WTC11 (cell line): ENCODE measurements at regions not wholly inside any gene's neighbourhood (a gene's known extent, or its start where the extent isn't known, plus 50 kb on each side); places are given as distances from the start of the nearest gene placed in this dataset.

Source experiments
- ATAC-seq: fragments of 200-7000 bp; cut with Tn5 transposase; 2 replicates; pipeline ENCODE4 v1.10.0; 2021; ENCODE audit warnings: mild to moderate bottlenecking, moderate library complexity
- CTCF ChIA-PET: fragments of 300-600 bp; sonication (Branson Sonifier 250); formaldehyde crosslinking; loops from one replicate; lab custom pipeline; 2021; ENCODE audit warnings: antibody characterized with exemption; lab: Charles Lee
- POLR2A ChIA-PET: fragments of 350-600 bp; sonication (Branson Sonifier 250); formaldehyde crosslinking; loops from one replicate; lab custom pipeline; 2021; ENCODE audit warnings: antibody characterized with exemption; lab: Charles Lee
- DNase-seq: peaks from one replicate; pipeline ENCODE4 v3.0.0; 2021; ENCODE audit warnings: low spot score
- H3K27ac Mint-ChIP-seq: 2 replicates; pipeline ENCODE4 v1.8.0; 2021; ENCODE audit warnings: mixed read lengths
- H3K27me3 Mint-ChIP-seq: 2 replicates; pipeline ENCODE4 v1.8.0; 2021; ENCODE audit warnings: low read depth, mild to moderate bottlenecking, moderate library complexity, mixed read lengths
- H3K36me3 Mint-ChIP-seq: 2 replicates; pipeline ENCODE4 v1.8.0; 2021; ENCODE audit warnings: mixed read lengths
- H3K4me1 Mint-ChIP-seq: 2 replicates; pipeline ENCODE4 v1.8.0; 2022; ENCODE audit warnings: mixed read lengths
- H3K4me3 Mint-ChIP-seq: 2 replicates; pipeline ENCODE4 v1.8.0; 2021; ENCODE audit warnings: mild to moderate bottlenecking, moderate library complexity, mixed read lengths
- H3K9me3 Mint-ChIP-seq: 2 replicates; pipeline ENCODE4 v1.8.0; 2021; ENCODE audit warnings: mixed read lengths
- CBFB ChIP-seq: sonication (generic); formaldehyde crosslinking; IDR thresholded peaks from 2 replicates; pipeline ENCODE4 v1.8.1; 2022; ENCODE audit warnings: mild to moderate bottlenecking, low read depth, missing genetic modification reagents
- FOXJ3 ChIP-seq: sonication (generic); formaldehyde crosslinking; IDR thresholded peaks from 2 replicates; pipeline ENCODE4 v1.9.0; 2021; ENCODE audit warnings: missing genetic modification reagents, mild to moderate bottlenecking, borderline replicate concordance
- FOXK1 ChIP-seq: sonication (generic); formaldehyde crosslinking; IDR thresholded peaks from 2 replicates; pipeline ENCODE4 v1.8.0; 2022; ENCODE audit warnings: mild to moderate bottlenecking, moderate library complexity, missing genetic modification reagents
- GABPB1 ChIP-seq: sonication (generic); formaldehyde crosslinking; IDR thresholded peaks from 2 replicates; pipeline ENCODE4 v1.8.1; 2023; ENCODE audit warnings: mild to moderate bottlenecking, missing genetic modification reagents
- GRHL2 ChIP-seq: fragments of 250-450 bp; sonication (Bioruptor Pico); IDR thresholded peaks from 2 replicates; pipeline ENCODE4 v1.8.0; 2022; ENCODE audit warnings: mild to moderate bottlenecking, moderate library complexity; ENCODE audit not compliant: insufficient replicate concordance, severe bottlenecking
- HMGA2 ChIP-seq: fragments of 250-450 bp; sonication (Bioruptor Pico); IDR thresholded peaks from 2 replicates; pipeline ENCODE4 v1.4.0; 2021; ENCODE audit warnings: mild to moderate bottlenecking, moderate library complexity
- NFE2L1 ChIP-seq: sonication (generic); formaldehyde crosslinking; IDR thresholded peaks from 2 replicates; pipeline ENCODE4 v1.8.1; 2023; ENCODE audit warnings: missing genetic modification reagents
- SOX15 ChIP-seq: fragments of 250-450 bp; sonication (Bioruptor Pico); IDR thresholded peaks from 2 replicates; pipeline ENCODE4 v1.9.0; 2021; ENCODE audit warnings: mild to moderate bottlenecking
- SP1 ChIP-seq: sonication (generic); formaldehyde crosslinking; conservative IDR thresholded peaks from 2 replicates; pipeline ENCODE4 v1.8.1; 2022; ENCODE audit warnings: missing genetic modification reagents
- TP53 ChIP-seq: sonication (generic); formaldehyde crosslinking; IDR thresholded peaks from 2 replicates; pipeline ENCODE4 v1.8.1; 2023; ENCODE audit warnings: mild to moderate bottlenecking, missing genetic modification reagents
- ZNF219 ChIP-seq: sonication (generic); formaldehyde crosslinking; IDR thresholded peaks from 2 replicates; pipeline ENCODE4 v1.8.0; 2023; ENCODE audit warnings: missing genetic modification reagents, mild to moderate bottlenecking, borderline replicate concordance
- ZNF232 ChIP-seq: sonication (generic); formaldehyde crosslinking; IDR thresholded peaks from 2 replicates; pipeline ENCODE4 v1.8.0; 2022; ENCODE audit warnings: mild to moderate bottlenecking, missing genetic modification reagents
- ZNF263 ChIP-seq: sonication (generic); formaldehyde crosslinking; IDR thresholded peaks from 2 replicates; pipeline ENCODE4 v1.8.1; 2022; ENCODE audit warnings: low read depth, mild to moderate bottlenecking, moderate library complexity, missing genetic modification reagents
- TF ChIP-seq, protein P1 (sequence below): fragments of 250-450 bp; sonication (Bioruptor Pico); IDR thresholded peaks from 2 replicates; pipeline ENCODE4 v1.9.0; 2021; ENCODE audit warnings: mild to moderate bottlenecking
- TF ChIP-seq, protein P2 (sequence below): sonication (generic); formaldehyde crosslinking; IDR thresholded peaks from 2 replicates; pipeline ENCODE4 v1.8.0; 2023; ENCODE audit warnings: mild to moderate bottlenecking, missing genetic modification reagents
- TF ChIP-seq, protein P3 (sequence below): sonication (generic); formaldehyde crosslinking; IDR thresholded peaks from 2 replicates; pipeline ENCODE4 v1.8.0; 2022; ENCODE audit warnings: mild to moderate bottlenecking, missing genetic modification reagents
- TF ChIP-seq, protein P4 (sequence below): fragments of 250-450 bp; sonication (Bioruptor Pico); IDR thresholded peaks from 2 replicates; pipeline ENCODE4 v1.8.0; 2021; ENCODE audit warnings: mild to moderate bottlenecking
- TF ChIP-seq, protein P5 (sequence below): sonication (generic); formaldehyde crosslinking; IDR thresholded peaks from 2 replicates; pipeline ENCODE4 v1.8.1; 2022; ENCODE audit warnings: mild to moderate bottlenecking, moderate library complexity, missing genetic modification reagents
- TF ChIP-seq, protein P6 (sequence below): fragments of 250-450 bp; sonication (Bioruptor Pico); IDR thresholded peaks from 2 replicates; pipeline ENCODE4 v2.1.2; 2022; ENCODE audit warnings: mild to moderate bottlenecking, moderate library complexity

GRCh38 chr12:59040043-59040442, 119.7 kb upstream of the LRIG3 start:
- Mint-ChIP-seq H3K9me3 (no peaks in the 10 kb centered on the region), H3K27ac (no peak overlapping the region), H3K4me3 (no peak overlapping the region), H3K27me3 (no peaks in the 10 kb centered on the region), H3K36me3 (no peaks in the 10 kb centered on the region), H3K4me1 (peaks cover 22% of the 10 kb centered on the region)
- CTCF ChIA-PET: interaction anchor here (0.6 kb wide), 1 partner anchor 1202 kb away, joined by 4 read pairs; no protein-coding TSS in a partner anchor
- TF ChIP-seq, protein P1, sequence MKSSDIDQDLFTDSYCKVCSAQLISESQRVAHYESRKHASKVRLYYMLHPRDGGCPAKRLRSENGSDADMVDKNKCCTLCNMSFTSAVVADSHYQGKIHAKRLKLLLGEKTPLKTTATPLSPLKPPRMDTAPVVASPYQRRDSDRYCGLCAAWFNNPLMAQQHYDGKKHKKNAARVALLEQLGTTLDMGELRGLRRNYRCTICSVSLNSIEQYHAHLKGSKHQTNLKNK: no peak
- TF ChIP-seq, protein P2, sequence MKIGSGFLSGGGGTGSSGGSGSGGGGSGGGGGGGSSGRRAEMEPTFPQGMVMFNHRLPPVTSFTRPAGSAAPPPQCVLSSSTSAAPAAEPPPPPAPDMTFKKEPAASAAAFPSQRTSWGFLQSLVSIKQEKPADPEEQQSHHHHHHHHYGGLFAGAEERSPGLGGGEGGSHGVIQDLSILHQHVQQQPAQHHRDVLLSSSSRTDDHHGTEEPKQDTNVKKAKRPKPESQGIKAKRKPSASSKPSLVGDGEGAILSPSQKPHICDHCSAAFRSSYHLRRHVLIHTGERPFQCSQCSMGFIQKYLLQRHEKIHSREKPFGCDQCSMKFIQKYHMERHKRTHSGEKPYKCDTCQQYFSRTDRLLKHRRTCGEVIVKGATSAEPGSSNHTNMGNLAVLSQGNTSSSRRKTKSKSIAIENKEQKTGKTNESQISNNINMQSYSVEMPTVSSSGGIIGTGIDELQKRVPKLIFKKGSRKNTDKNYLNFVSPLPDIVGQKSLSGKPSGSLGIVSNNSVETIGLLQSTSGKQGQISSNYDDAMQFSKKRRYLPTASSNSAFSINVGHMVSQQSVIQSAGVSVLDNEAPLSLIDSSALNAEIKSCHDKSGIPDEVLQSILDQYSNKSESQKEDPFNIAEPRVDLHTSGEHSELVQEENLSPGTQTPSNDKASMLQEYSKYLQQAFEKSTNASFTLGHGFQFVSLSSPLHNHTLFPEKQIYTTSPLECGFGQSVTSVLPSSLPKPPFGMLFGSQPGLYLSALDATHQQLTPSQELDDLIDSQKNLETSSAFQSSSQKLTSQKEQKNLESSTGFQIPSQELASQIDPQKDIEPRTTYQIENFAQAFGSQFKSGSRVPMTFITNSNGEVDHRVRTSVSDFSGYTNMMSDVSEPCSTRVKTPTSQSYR (CRISPR knock-in tag): no peak
- TF ChIP-seq, protein P3, sequence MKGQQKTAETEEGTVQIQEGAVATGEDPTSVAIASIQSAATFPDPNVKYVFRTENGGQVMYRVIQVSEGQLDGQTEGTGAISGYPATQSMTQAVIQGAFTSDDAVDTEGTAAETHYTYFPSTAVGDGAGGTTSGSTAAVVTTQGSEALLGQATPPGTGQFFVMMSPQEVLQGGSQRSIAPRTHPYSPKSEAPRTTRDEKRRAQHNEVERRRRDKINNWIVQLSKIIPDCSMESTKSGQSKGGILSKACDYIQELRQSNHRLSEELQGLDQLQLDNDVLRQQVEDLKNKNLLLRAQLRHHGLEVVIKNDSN (CRISPR knock-in tag): no peak
- TF ChIP-seq SP1 (CRISPR knock-in tag): no peak
- TF ChIP-seq ZNF219: no peak
- TF ChIP-seq, protein P4, sequence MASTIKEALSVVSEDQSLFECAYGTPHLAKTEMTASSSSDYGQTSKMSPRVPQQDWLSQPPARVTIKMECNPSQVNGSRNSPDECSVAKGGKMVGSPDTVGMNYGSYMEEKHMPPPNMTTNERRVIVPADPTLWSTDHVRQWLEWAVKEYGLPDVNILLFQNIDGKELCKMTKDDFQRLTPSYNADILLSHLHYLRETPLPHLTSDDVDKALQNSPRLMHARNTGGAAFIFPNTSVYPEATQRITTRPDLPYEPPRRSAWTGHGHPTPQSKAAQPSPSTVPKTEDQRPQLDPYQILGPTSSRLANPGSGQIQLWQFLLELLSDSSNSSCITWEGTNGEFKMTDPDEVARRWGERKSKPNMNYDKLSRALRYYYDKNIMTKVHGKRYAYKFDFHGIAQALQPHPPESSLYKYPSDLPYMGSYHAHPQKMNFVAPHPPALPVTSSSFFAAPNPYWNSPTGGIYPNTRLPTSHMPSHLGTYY (CRISPR knock-in tag): no peak
- no peak for TF ChIP-seq ZNF232 (CRISPR knock-in tag)
- TF ChIP-seq GRHL2: no peak
- TF ChIP-seq FOXK1 (CRISPR knock-in tag): no peak
- TF ChIP-seq, protein P5, sequence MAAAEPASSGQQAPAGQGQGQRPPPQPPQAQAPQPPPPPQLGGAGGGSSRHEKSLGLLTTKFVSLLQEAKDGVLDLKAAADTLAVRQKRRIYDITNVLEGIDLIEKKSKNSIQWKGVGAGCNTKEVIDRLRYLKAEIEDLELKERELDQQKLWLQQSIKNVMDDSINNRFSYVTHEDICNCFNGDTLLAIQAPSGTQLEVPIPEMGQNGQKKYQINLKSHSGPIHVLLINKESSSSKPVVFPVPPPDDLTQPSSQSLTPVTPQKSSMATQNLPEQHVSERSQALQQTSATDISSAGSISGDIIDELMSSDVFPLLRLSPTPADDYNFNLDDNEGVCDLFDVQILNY (CRISPR knock-in tag): no peak
- no peak for TF ChIP-seq TP53
- no peak for TF ChIP-seq GABPB1 (CRISPR knock-in tag)
- TF ChIP-seq, protein P6, sequence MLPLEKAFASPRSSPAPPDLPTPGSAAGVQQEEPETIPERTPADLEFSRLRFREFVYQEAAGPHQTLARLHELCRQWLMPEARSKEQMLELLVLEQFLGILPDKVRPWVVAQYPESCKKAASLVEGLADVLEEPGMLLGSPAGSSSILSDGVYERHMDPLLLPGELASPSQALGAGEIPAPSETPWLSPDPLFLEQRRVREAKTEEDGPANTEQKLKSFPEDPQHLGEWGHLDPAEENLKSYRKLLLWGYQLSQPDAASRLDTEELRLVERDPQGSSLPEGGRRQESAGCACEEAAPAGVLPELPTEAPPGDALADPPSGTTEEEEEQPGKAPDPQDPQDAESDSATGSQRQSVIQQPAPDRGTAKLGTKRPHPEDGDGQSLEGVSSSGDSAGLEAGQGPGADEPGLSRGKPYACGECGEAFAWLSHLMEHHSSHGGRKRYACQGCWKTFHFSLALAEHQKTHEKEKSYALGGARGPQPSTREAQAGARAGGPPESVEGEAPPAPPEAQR (CRISPR knock-in tag): no peak
- TF ChIP-seq CBFB (CRISPR knock-in tag): no peak
- no peak for TF ChIP-seq FOXJ3
- TF ChIP-seq SOX15 (CRISPR knock-in tag): no peak
- TF ChIP-seq ZNF263 (CRISPR knock-in tag): no peak
- DNase-seq (no peak), ATAC-seq (no peak)
- POLR2A ChIA-PET: interaction anchor here (0.7 kb wide), 1 partner anchor 133 kb away, joined by 3 read pairs; no protein-coding TSS in a partner anchor

DNA sequence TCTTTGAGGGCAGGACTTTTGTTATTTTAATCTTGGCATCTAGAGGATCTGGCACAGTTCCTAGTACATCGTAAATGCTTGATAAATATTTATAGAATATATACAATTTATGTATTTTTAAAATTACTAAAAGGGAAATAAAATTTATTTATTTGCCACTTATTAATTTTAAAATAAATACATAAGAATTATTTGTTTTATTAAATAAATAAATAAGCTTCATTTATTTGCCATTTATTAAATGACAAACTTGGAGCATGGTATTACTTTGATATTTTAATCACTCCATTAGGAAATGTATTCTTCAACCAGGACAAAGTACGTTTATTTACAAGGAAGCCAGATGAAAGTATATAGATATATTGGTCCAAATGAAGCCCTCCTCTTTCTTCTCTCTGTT, 118.7 kb upstream of the LRIG3 start:
- peak; percentile 96 for TF ChIP-seq HMGA2 (CRISPR knock-in tag)
- no peak for TF ChIP-seq NFE2L1 (CRISPR knock-in tag)
- Mint-ChIP-seq H3K27ac (no peak overlapping the region), H3K4me3 (no peak overlapping the region), H3K9me3 (no peaks in the 10 kb centered on the region), H3K4me1 (peaks cover 14% of the 10 kb centered on the region), H3K27me3 (no peaks in the 10 kb centered on the region), H3K36me3 (no peaks in the 10 kb centered on the region)
- DNase-seq: no peak
- ChIA-PET POLR2A (no interaction called here), CTCF (no interaction called here)
- no peak for ATAC-seq
